Gastroesophageal sphincter (tissue), 3 donors: ENCODE measurements at regions not wholly inside any gene's neighbourhood (a gene's known extent, or its start where the extent isn't known, plus 50 kb on each side); places are given as distances from the start of the nearest gene placed in this dataset.

Source experiments
- EP300 ChIP-seq: sonication (generic); formaldehyde crosslinking; IDR thresholded peaks from one replicate; pipeline ENCODE4 v1.6.1; 2017; ENCODE audit warnings: antibody characterized with exemption, mild to moderate bottlenecking
- POLR2A ChIP-seq, 2 donors: fragments of 450-650 bp; IDR thresholded peaks; one replicate each; pipeline ENCODE4 v1.6.1; 2017; ENCODE audit warnings: antibody characterized with exemption in 2 of 2, mild to moderate bottlenecking in 2 of 2, moderate library complexity in 1 of 2
- TF ChIP-seq, protein P1 (sequence below), 4 experiments: fragments of 200-600 bp in 2 of 4; fragments of 450-650 bp in 2 of 4; sonication (generic) in 1 of 4; IDR thresholded peaks; one replicate each; pipeline ENCODE4 v1.5.1; 2017 to 2019; ENCODE audit warnings: antibody characterized with exemption in 4 of 4, mild to moderate bottlenecking in 2 of 4, moderate library complexity in 2 of 4

- TF ChIP-seq, protein P1, sequence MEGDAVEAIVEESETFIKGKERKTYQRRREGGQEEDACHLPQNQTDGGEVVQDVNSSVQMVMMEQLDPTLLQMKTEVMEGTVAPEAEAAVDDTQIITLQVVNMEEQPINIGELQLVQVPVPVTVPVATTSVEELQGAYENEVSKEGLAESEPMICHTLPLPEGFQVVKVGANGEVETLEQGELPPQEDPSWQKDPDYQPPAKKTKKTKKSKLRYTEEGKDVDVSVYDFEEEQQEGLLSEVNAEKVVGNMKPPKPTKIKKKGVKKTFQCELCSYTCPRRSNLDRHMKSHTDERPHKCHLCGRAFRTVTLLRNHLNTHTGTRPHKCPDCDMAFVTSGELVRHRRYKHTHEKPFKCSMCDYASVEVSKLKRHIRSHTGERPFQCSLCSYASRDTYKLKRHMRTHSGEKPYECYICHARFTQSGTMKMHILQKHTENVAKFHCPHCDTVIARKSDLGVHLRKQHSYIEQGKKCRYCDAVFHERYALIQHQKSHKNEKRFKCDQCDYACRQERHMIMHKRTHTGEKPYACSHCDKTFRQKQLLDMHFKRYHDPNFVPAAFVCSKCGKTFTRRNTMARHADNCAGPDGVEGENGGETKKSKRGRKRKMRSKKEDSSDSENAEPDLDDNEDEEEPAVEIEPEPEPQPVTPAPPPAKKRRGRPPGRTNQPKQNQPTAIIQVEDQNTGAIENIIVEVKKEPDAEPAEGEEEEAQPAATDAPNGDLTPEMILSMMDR (IDR thresholded peaks at IDR 0.05): no peak
- no peak for TF ChIP-seq POLR2A (IDR thresholded peaks at IDR 0.05)
- TF ChIP-seq EP300: no peak
Measured at GRCh38 chr15:85276921-85277320, 103.5 kb upstream of the AKAP13 start.
